H1 (cell line): ENCODE measurements at regions not wholly inside any gene's neighbourhood (a gene's known extent, or its start where the extent isn't known, plus 50 kb on each side); places are given as distances from the start of the nearest gene placed in this dataset.

Experiments used
- BRCA1 ChIP-seq: IDR thresholded peaks from 2 replicates; pipeline ENCODE4 v1.6.1; 2012; ENCODE audit warnings: low read depth, low read length, improper control_type of control experiment
- CREB1 ChIP-seq: IDR thresholded peaks from 2 replicates; pipeline ENCODE4 v1.6.1; 2012; ENCODE audit warnings: inconsistent platforms
- CTCF ChIP-seq, 3 experiments: IDR thresholded peaks; 1 replicate in 2 of 3; 2 replicates in 1 of 3; pipeline versions ENCODE4 v1.5.1 to v1.6.1; 2011; ENCODE audit warnings: low read length in 3 of 3, mild to moderate bottlenecking in 3 of 3, inconsistent platforms in 2 of 3, low read depth in 1 of 3, moderate library complexity in 1 of 3; ENCODE audit not compliant: insufficient read depth in 1 of 3; ENCODE audit errors: control extremely low read depth in 1 of 3
- E2F6 ChIP-seq: IDR thresholded peaks from 2 replicates; pipeline ENCODE4 v1.6.1; 2012; ENCODE audit warnings: inconsistent platforms
- EP300 ChIP-seq, 2 experiments: IDR thresholded peaks; 1 replicate in 1 of 2; 2 replicates in 1 of 2; pipeline ENCODE4 v1.6.1; 2011 to 2012; ENCODE audit warnings: low read depth in 2 of 2, low read length in 2 of 2, mild to moderate bottlenecking in 2 of 2, borderline replicate concordance in 1 of 2, inconsistent platforms in 1 of 2, moderate library complexity in 1 of 2
- EZH2 ChIP-seq: fragments of 200-600 bp; sonication (generic); IDR thresholded peaks from 2 replicates; pipeline ENCODE4 v1.7.1; 2012; ENCODE audit warnings: low read depth, mild to moderate bottlenecking, moderate library complexity, low read length, inconsistent platforms; ENCODE audit not compliant: severe bottlenecking
- GTF2F1 ChIP-seq: IDR thresholded peaks from 2 replicates; pipeline ENCODE4 v1.6.1; 2012; ENCODE audit warnings: low read depth, low read length, improper control_type of control experiment, borderline replicate concordance
- MAFK ChIP-seq: IDR thresholded peaks from 2 replicates; pipeline ENCODE4 v1.6.1; 2012; ENCODE audit warnings: low read depth, mild to moderate bottlenecking, improper control_type of control experiment, low read length
- POLR2A ChIP-seq, 2 experiments: IDR thresholded peaks; 1 replicate in 1 of 2; 2 replicates in 1 of 2; pipeline ENCODE4 v1.6.1; 2011; ENCODE audit warnings: low read depth in 2 of 2, low read length in 2 of 2, mild to moderate bottlenecking in 2 of 2; ENCODE audit errors: control extremely low read depth in 1 of 2
- SIX5 ChIP-seq: IDR thresholded peaks from 2 replicates; pipeline ENCODE4 v1.6.1; 2011; ENCODE audit warnings: mild to moderate bottlenecking, low read depth, low read length
- TBP ChIP-seq: IDR thresholded peaks from 2 replicates; pipeline ENCODE4 v1.6.1; 2011; ENCODE audit warnings: low read depth, low read length, improper control_type of control experiment
- YY1 ChIP-seq: IDR thresholded peaks from 2 replicates; pipeline ENCODE4 v1.6.1; 2011; ENCODE audit warnings: low read depth, mild to moderate bottlenecking, low read length

- TF ChIP-seq SIX5 = no peak
- TF ChIP-seq CTCF (IDR thresholded peaks at IDR 0.05; ENCODE audit: control extremely low read depth in 1 of 3, insufficient read depth in 1 of 3, low read depth in 1 of 3, low read length in 3 of 3) = no peak
- no peak for TF ChIP-seq POLR2A (IDR thresholded peaks at IDR 0.05; ENCODE audit: control extremely low read depth in 1 of 2, low read depth in 2 of 2, low read length in 2 of 2)
- no peak for TF ChIP-seq CREB1
- TF ChIP-seq BRCA1 = no peak
- TF ChIP-seq E2F6 = no peak
- no peak for TF ChIP-seq EZH2
- TF ChIP-seq YY1 = no peak
- TF ChIP-seq EP300 (IDR thresholded peaks at IDR 0.05; ENCODE audit: borderline replicate concordance in 1 of 2, low read depth in 2 of 2, low read length in 2 of 2) = no peak
- no peak for TF ChIP-seq MAFK
- no peak for TF ChIP-seq TBP
- no peak for TF ChIP-seq GTF2F1
Observed at GRCh38 chr12:97758586-97758985, 296.0 kb downstream of the RMST start.
